ENCODE measurements at regions not wholly inside any gene's neighbourhood (a gene's known extent, or its start where the extent isn't known, plus 50 kb on each side); places are given as distances from the start of the nearest gene placed in this dataset.

GRCh38 chr7:3149231-3149995 lies 105.7 kb upstream of the CARD11 start:
- H3K9me3 Mint-ChIP-seq = no peaks in the 10 kb centered on the region
- no peak overlapping the region for H3K27ac Mint-ChIP-seq
- no peak overlapping the region for H3K4me3 Mint-ChIP-seq
- H3K27me3 Mint-ChIP-seq = peaks cover 3% of the 10 kb centered on the region
- H3K4me1 Mint-ChIP-seq (ENCODE audit: unreplicated experiment) = peaks cover 12% of the 10 kb centered on the region
- H3K36me3 Mint-ChIP-seq = no peaks in the 10 kb centered on the region
- DNase-seq (ENCODE audit: extremely low spot score, unreplicated experiment) = no peak
- no peak for TF ChIP-seq CTCF (conservative IDR thresholded peaks at IDR 0.05)

- Mint-ChIP-seq H3K9me3 (peaks cover 6% of the 10 kb centered on the region), H3K27me3 (peaks cover 7% of the 10 kb centered on the region), H3K4me3 (no peak overlapping the region), H3K36me3 (peaks cover 4% of the 10 kb centered on the region), H3K4me1 (ENCODE audit: unreplicated experiment) (peaks cover 9% of the 10 kb centered on the region), H3K27ac (no peak overlapping the region)
- TF ChIP-seq CTCF (conservative IDR thresholded peaks at IDR 0.05) = no peak
- DNase-seq (ENCODE audit: extremely low spot score, unreplicated experiment) = no peak
Observed at GRCh38 chr7:3150027-3150426, 106.4 kb upstream of the CARD11 start.

GRCh38 chr7:3151784-3152183 lies 108.1 kb upstream of the CARD11 start:
- H3K9me3 Mint-ChIP-seq = peaks cover 6% of the 10 kb centered on the region
- H3K4me3 Mint-ChIP-seq = no peak overlapping the region
- peaks cover 4% of the 10 kb centered on the region for H3K4me1 Mint-ChIP-seq (ENCODE audit: unreplicated experiment)
- no peak overlapping the region for H3K27ac Mint-ChIP-seq
- peaks cover 4% of the 10 kb centered on the region for H3K36me3 Mint-ChIP-seq
- no peak for TF ChIP-seq CTCF (conservative IDR thresholded peaks at IDR 0.05)
- DNase-seq (ENCODE audit: extremely low spot score, unreplicated experiment) = no peak
- H3K27me3 Mint-ChIP-seq = peaks cover 5% of the 10 kb centered on the region

GRCh38 chr7:3152714-3153113 lies 109.0 kb upstream of the CARD11 start:
- DNase-seq (ENCODE audit: extremely low spot score, unreplicated experiment) = no peak
- H3K4me1 Mint-ChIP-seq (ENCODE audit: unreplicated experiment) = peaks cover 4% of the 10 kb centered on the region

GRCh38 chr7:3153118-3153517 lies 109.5 kb upstream of the CARD11 start:
- H3K27ac Mint-ChIP-seq = no peak overlapping the region
- H3K4me1 Mint-ChIP-seq (ENCODE audit: unreplicated experiment) = peaks cover 8% of the 10 kb centered on the region
- no peak for TF ChIP-seq CTCF (conservative IDR thresholded peaks at IDR 0.05)

More at GRCh38 chr7:3152714-3153113, 109.0 kb upstream of the CARD11 start:
- Mint-ChIP-seq H3K36me3 (peaks cover 4% of the 10 kb centered on the region), H3K27me3 (peaks cover 5% of the 10 kb centered on the region), H3K27ac (no peak overlapping the region), H3K4me3 (no peak overlapping the region), H3K9me3 (peaks cover 6% of the 10 kb centered on the region)
- no peak for TF ChIP-seq CTCF (conservative IDR thresholded peaks at IDR 0.05)

More at GRCh38 chr7:3153118-3153517, 109.5 kb upstream of the CARD11 start:
- Mint-ChIP-seq H3K27me3 (peaks cover 5% of the 10 kb centered on the region), H3K36me3 (peaks cover 4% of the 10 kb centered on the region), H3K9me3 (peaks cover 6% of the 10 kb centered on the region), H3K4me3 (no peak overlapping the region)
- no peak for DNase-seq (ENCODE audit: extremely low spot score, unreplicated experiment)
